ENCODE measurements at regions not wholly inside any gene's neighbourhood (a gene's known extent, or its start where the extent isn't known, plus 50 kb on each side); places are given as distances from the start of the nearest gene placed in this dataset.

GRCh38 chr18:66760559-66760958 lies 156.7 kb upstream of the CDH19 start:
- H3K4me3 Mint-ChIP-seq: no peak overlapping the region
- no peaks in the 10 kb centered on the region for H3K9me3 Mint-ChIP-seq
- H3K27ac ChIP-seq (ENCODE audit: low read depth, low read length): no peak overlapping the region
- no peaks in the 10 kb centered on the region for H3K27me3 Mint-ChIP-seq (ENCODE audit: insufficient read depth)
- no peaks in the 10 kb centered on the region for H3K27me3 ChIP-seq (ENCODE audit: control insufficient read depth, insufficient read depth, low read length, poor library complexity, severe bottlenecking)
- no peaks in the 10 kb centered on the region for H3K4me1 Mint-ChIP-seq
- no peak for DNase-seq
- H3K4me3 ChIP-seq (ENCODE audit: low read length): no peak overlapping the region
- no peaks in the 10 kb centered on the region for H3K36me3 ChIP-seq (ENCODE audit: control insufficient read depth, insufficient read depth, low read length)
- H3K9me3 ChIP-seq (ENCODE audit: control insufficient read depth, low read length): no peaks in the 10 kb centered on the region
- H3K4me1 ChIP-seq (ENCODE audit: control insufficient read depth, insufficient read depth, low read length): no peaks in the 10 kb centered on the region
- WGBS, 2 experiments (ENCODE audit: insufficient coverage in 1 of 2, insufficient read length in 1 of 2): 97 to 100% methylated on average over 1 to 2 of the region's 4 CpGs
- no peak overlapping the region for H3K9ac ChIP-seq (ENCODE audit: extremely low read depth, low read length, poor library complexity, severe bottlenecking)
- no peaks in the 10 kb centered on the region for H3K36me3 Mint-ChIP-seq (ENCODE audit: low read depth)
- TF ChIP-seq CTCF (conservative IDR thresholded peaks at IDR 0.05): no peak
- no peak overlapping the region for H3K27ac Mint-ChIP-seq

GRCh38 chr18:66759050-66759828 lies 155.3 kb upstream of the CDH19 start:
- H3K4me3 Mint-ChIP-seq: no peak overlapping the region
- no peaks in the 10 kb centered on the region for H3K27me3 Mint-ChIP-seq (ENCODE audit: insufficient read depth)
- no peaks in the 10 kb centered on the region for H3K9me3 Mint-ChIP-seq
- 94 to 95% methylated on average over 2 to 6 of the region's 6 CpGs for WGBS, 2 experiments (ENCODE audit: insufficient coverage in 1 of 2, insufficient read length in 1 of 2)
- no peaks in the 10 kb centered on the region for H3K27me3 ChIP-seq (ENCODE audit: control insufficient read depth, insufficient read depth, low read length, poor library complexity, severe bottlenecking)
- H3K36me3 Mint-ChIP-seq (ENCODE audit: low read depth): no peaks in the 10 kb centered on the region
- no peaks in the 10 kb centered on the region for H3K36me3 ChIP-seq (ENCODE audit: control insufficient read depth, insufficient read depth, low read length)
- H3K4me1 ChIP-seq (ENCODE audit: control insufficient read depth, insufficient read depth, low read length): no peaks in the 10 kb centered on the region
- no peak for DNase-seq
- no peaks in the 10 kb centered on the region for H3K4me1 Mint-ChIP-seq
- no peaks in the 10 kb centered on the region for H3K9me3 ChIP-seq (ENCODE audit: control insufficient read depth, low read length)
- H3K27ac ChIP-seq (ENCODE audit: low read depth, low read length): no peak overlapping the region
- no peak overlapping the region for H3K27ac Mint-ChIP-seq
- TF ChIP-seq CTCF (conservative IDR thresholded peaks at IDR 0.05): no peak
- no peak overlapping the region for H3K4me3 ChIP-seq (ENCODE audit: low read length)
- no peak overlapping the region for H3K9ac ChIP-seq (ENCODE audit: extremely low read depth, low read length, poor library complexity, severe bottlenecking)

- H3K27me3 Mint-ChIP-seq (ENCODE audit: insufficient read depth): no peaks in the 10 kb centered on the region
- 94 to 96% methylated on average over 2 to 4 of the region's 4 CpGs for WGBS, 2 experiments (ENCODE audit: insufficient coverage in 1 of 2, insufficient read length in 1 of 2)
- Histone ChIP-seq H3K9ac (ENCODE audit: extremely low read depth, low read length, poor library complexity, severe bottlenecking) (no peak overlapping the region), H3K4me3 (ENCODE audit: low read length) (no peak overlapping the region), H3K27ac (ENCODE audit: low read depth, low read length) (no peak overlapping the region), H3K4me1 (ENCODE audit: control insufficient read depth, insufficient read depth, low read length) (no peaks in the 10 kb centered on the region), H3K27me3 (ENCODE audit: control insufficient read depth, insufficient read depth, low read length, poor library complexity, severe bottlenecking) (no peaks in the 10 kb centered on the region), H3K9me3 (ENCODE audit: control insufficient read depth, low read length) (no peaks in the 10 kb centered on the region), H3K36me3 (ENCODE audit: control insufficient read depth, insufficient read depth, low read length) (no peaks in the 10 kb centered on the region)
- no peaks in the 10 kb centered on the region for H3K36me3 Mint-ChIP-seq (ENCODE audit: low read depth)
- no peak for DNase-seq
- no peak for TF ChIP-seq CTCF (conservative IDR thresholded peaks at IDR 0.05)
- no peaks in the 10 kb centered on the region for H3K9me3 Mint-ChIP-seq
- no peaks in the 10 kb centered on the region for H3K4me1 Mint-ChIP-seq
- H3K27ac Mint-ChIP-seq: no peak overlapping the region
- no peak overlapping the region for H3K4me3 Mint-ChIP-seq
Observed at GRCh38 chr18:66757946-66758345, 154.1 kb upstream of the CDH19 start.

Data from endodermal cell (in vitro differentiated cells).